Stromal cell of bone marrow (primary cell): ENCODE measurements at regions not wholly inside any gene's neighbourhood (a gene's known extent, or its start where the extent isn't known, plus 50 kb on each side); places are given as distances from the start of the nearest gene placed in this dataset.

Experiments used
- DNase-seq: peaks from one replicate; pipeline ENCODE4 v3.0.0-alpha.2; 2012; ENCODE audit warnings: low read depth

GRCh38 chr2:120548627-120549608, 186.8 kb upstream of the GLI2 start:
- no peak for DNase-seq

GRCh38 chr2:120549841-120550240, 185.8 kb upstream of the GLI2 start:
- no peak for DNase-seq

GRCh38 chr2:120550282-120550681, 185.4 kb upstream of the GLI2 start:
- no peak for DNase-seq

GRCh38 chr2:120550893-120551446, 184.7 kb upstream of the GLI2 start:
- no peak for DNase-seq

GRCh38 chr2:120551522-120551921, 184.1 kb upstream of the GLI2 start:
- no peak for DNase-seq

GRCh38 chr2:120552079-120552478, 183.6 kb upstream of the GLI2 start:
- no peak for DNase-seq

- DNase-seq = no peak
Observed at GRCh38 chr2:120552800-120553481, 182.7 kb upstream of the GLI2 start.

- no peak for DNase-seq
Observed at GRCh38 chr2:120554625-120555032, 181.0 kb upstream of the GLI2 start.

- no peak for DNase-seq
Observed at GRCh38 chr2:120555092-120555491, 180.6 kb upstream of the GLI2 start.

- no peak for DNase-seq
Observed at GRCh38 chr2:120556911-120557310, 178.8 kb upstream of the GLI2 start.

- no peak for DNase-seq
Observed at GRCh38 chr2:120558847-120559246, 176.8 kb upstream of the GLI2 start.

GRCh38 chr2:120559401-120559800, 176.3 kb upstream of the GLI2 start:
- DNase-seq = peak; percentile 97

- DNase-seq = no peak
Observed at GRCh38 chr2:120560330-120560729, 175.3 kb upstream of the GLI2 start.

GRCh38 chr2:120561379-120562035, 174.2 kb upstream of the GLI2 start:
- DNase-seq = no peak

GRCh38 chr2:120562218-120563005, 173.3 kb upstream of the GLI2 start:
- DNase-seq = no peak

- no peak for DNase-seq
Observed at GRCh38 chr2:120563616-120564015, 172.1 kb upstream of the GLI2 start.

GRCh38 chr2:120564213-120565094, 171.2 kb upstream of the GLI2 start:
- DNase-seq = no peak

- DNase-seq = no peak
Observed at GRCh38 chr2:120565095-120565460, 170.6 kb upstream of the GLI2 start.

GRCh38 chr2:120565929-120566328, 169.7 kb upstream of the GLI2 start:
- DNase-seq = no peak

- peak; percentile 98 for DNase-seq
Observed at GRCh38 chr2:120566331-120567035, 169.2 kb upstream of the GLI2 start.
